H1 (cell line): ENCODE measurements at regions not wholly inside any gene's neighbourhood (a gene's known extent, or its start where the extent isn't known, plus 50 kb on each side); places are given as distances from the start of the nearest gene placed in this dataset.

Experiments
- SRF ChIP-seq: IDR thresholded peaks from 2 replicates; pipeline ENCODE4 v1.6.1; 2011; ENCODE audit warnings: mild to moderate bottlenecking, low read depth, low read length, moderate library complexity
- TF ChIP-seq, protein P1 (sequence below): fragments of 300-600 bp; sonication (generic); IDR thresholded peaks from 2 replicates; pipeline ENCODE4 v1.7.1; 2012; ENCODE audit warnings: low read length, moderate library complexity, mild to moderate bottlenecking, inconsistent platforms; ENCODE audit not compliant: insufficient replicate concordance

DNA sequence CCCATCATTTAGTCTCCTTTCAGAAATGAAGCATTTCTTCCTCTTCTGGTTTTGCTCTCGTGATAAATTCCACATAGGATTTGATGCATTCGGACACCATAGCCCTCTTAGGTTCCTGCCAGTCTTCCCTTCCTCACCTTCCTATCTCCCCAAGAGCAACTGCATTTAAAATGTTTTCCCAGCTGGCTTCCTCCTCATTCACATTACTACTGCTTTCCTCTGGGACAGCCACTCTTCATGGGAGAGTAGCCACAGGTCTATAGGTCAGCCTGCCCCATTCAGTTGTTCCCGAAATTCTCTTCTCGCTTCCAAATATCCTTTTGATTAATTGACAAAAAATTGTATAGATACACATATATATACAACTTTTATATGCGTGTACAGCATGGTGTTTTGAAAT, 214.2 kb upstream of the PDE10A start (continued):
- TF ChIP-seq, protein P1, sequence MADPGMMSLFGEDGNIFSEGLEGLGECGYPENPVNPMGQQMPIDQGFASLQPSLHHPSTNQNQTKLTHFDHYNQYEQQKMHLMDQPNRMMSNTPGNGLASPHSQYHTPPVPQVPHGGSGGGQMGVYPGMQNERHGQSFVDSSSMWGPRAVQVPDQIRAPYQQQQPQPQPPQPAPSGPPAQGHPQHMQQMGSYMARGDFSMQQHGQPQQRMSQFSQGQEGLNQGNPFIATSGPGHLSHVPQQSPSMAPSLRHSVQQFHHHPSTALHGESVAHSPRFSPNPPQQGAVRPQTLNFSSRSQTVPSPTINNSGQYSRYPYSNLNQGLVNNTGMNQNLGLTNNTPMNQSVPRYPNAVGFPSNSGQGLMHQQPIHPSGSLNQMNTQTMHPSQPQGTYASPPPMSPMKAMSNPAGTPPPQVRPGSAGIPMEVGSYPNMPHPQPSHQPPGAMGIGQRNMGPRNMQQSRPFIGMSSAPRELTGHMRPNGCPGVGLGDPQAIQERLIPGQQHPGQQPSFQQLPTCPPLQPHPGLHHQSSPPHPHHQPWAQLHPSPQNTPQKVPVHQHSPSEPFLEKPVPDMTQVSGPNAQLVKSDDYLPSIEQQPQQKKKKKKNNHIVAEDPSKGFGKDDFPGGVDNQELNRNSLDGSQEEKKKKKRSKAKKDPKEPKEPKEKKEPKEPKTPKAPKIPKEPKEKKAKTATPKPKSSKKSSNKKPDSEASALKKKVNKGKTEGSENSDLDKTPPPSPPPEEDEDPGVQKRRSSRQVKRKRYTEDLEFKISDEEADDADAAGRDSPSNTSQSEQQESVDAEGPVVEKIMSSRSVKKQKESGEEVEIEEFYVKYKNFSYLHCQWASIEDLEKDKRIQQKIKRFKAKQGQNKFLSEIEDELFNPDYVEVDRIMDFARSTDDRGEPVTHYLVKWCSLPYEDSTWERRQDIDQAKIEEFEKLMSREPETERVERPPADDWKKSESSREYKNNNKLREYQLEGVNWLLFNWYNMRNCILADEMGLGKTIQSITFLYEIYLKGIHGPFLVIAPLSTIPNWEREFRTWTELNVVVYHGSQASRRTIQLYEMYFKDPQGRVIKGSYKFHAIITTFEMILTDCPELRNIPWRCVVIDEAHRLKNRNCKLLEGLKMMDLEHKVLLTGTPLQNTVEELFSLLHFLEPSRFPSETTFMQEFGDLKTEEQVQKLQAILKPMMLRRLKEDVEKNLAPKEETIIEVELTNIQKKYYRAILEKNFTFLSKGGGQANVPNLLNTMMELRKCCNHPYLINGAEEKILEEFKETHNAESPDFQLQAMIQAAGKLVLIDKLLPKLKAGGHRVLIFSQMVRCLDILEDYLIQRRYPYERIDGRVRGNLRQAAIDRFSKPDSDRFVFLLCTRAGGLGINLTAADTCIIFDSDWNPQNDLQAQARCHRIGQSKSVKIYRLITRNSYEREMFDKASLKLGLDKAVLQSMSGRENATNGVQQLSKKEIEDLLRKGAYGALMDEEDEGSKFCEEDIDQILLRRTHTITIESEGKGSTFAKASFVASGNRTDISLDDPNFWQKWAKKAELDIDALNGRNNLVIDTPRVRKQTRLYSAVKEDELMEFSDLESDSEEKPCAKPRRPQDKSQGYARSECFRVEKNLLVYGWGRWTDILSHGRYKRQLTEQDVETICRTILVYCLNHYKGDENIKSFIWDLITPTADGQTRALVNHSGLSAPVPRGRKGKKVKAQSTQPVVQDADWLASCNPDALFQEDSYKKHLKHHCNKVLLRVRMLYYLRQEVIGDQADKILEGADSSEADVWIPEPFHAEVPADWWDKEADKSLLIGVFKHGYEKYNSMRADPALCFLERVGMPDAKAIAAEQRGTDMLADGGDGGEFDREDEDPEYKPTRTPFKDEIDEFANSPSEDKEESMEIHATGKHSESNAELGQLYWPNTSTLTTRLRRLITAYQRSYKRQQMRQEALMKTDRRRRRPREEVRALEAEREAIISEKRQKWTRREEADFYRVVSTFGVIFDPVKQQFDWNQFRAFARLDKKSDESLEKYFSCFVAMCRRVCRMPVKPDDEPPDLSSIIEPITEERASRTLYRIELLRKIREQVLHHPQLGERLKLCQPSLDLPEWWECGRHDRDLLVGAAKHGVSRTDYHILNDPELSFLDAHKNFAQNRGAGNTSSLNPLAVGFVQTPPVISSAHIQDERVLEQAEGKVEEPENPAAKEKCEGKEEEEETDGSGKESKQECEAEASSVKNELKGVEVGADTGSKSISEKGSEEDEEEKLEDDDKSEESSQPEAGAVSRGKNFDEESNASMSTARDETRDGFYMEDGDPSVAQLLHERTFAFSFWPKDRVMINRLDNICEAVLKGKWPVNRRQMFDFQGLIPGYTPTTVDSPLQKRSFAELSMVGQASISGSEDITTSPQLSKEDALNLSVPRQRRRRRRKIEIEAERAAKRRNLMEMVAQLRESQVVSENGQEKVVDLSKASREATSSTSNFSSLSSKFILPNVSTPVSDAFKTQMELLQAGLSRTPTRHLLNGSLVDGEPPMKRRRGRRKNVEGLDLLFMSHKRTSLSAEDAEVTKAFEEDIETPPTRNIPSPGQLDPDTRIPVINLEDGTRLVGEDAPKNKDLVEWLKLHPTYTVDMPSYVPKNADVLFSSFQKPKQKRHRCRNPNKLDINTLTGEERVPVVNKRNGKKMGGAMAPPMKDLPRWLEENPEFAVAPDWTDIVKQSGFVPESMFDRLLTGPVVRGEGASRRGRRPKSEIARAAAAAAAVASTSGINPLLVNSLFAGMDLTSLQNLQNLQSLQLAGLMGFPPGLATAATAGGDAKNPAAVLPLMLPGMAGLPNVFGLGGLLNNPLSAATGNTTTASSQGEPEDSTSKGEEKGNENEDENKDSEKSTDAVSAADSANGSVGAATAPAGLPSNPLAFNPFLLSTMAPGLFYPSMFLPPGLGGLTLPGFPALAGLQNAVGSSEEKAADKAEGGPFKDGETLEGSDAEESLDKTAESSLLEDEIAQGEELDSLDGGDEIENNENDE = no peak
- TF ChIP-seq SRF = no peak
